Kidney epithelial cell (primary cell): ENCODE measurements at regions not wholly inside any gene's neighbourhood (a gene's known extent, or its start where the extent isn't known, plus 50 kb on each side); places are given as distances from the start of the nearest gene placed in this dataset.

Source experiments
- DNase-seq: peaks from one replicate; pipeline ENCODE4 v3.0.0-alpha.2; 2010; ENCODE audit warnings: low read depth
- H3K27me3 ChIP-seq: 2 replicates; pipeline ENCODE4 v1.6.0; 2011; ENCODE audit warnings: low read length; ENCODE audit not compliant: control insufficient read depth, insufficient read depth
- H3K36me3 ChIP-seq: 2 replicates; pipeline ENCODE4 v1.5.1; 2011; ENCODE audit warnings: low read length; ENCODE audit not compliant: control insufficient read depth, insufficient read depth
- H3K4me3 ChIP-seq: 2 replicates; pipeline ENCODE4 v1.5.1; 2011; ENCODE audit warnings: low read depth, mild to moderate bottlenecking, control low read depth, low read length
- CTCF ChIP-seq: IDR thresholded peaks from 2 replicates; pipeline ENCODE4 v1.5.1; 2011; ENCODE audit warnings: mild to moderate bottlenecking, moderate library complexity, low read length, control low read depth, inconsistent platforms; ENCODE audit not compliant: insufficient read depth, poor library complexity, severe bottlenecking

GRCh38 chr16:25344006-25344405 lies 86.4 kb upstream of the ZKSCAN2 start:
- DNase-seq = no peak
- Histone ChIP-seq H3K4me3 (no peak overlapping the region), H3K36me3 (no peaks in the 10 kb centered on the region), H3K27me3 (no peaks in the 10 kb centered on the region)
- no peak for TF ChIP-seq CTCF

- TF ChIP-seq CTCF = no peak
- no peaks in the 10 kb centered on the region for H3K27me3 ChIP-seq
- DNase-seq = no peak
- no peaks in the 10 kb centered on the region for H3K36me3 ChIP-seq
- H3K4me3 ChIP-seq = no peak overlapping the region
These were observed 83.3 kb upstream of the ZKSCAN2 start for GRCh38 chr16:25340973-25341372.

- no peaks in the 10 kb centered on the region for H3K36me3 ChIP-seq
- DNase-seq = no peak
- TF ChIP-seq CTCF = no peak
- no peak overlapping the region for H3K4me3 ChIP-seq
- no peaks in the 10 kb centered on the region for H3K27me3 ChIP-seq
These were observed 60.2 kb upstream of the ZKSCAN2 start for GRCh38 chr16:25317732-25318316.

GRCh38 chr16:25311950-25312349 lies 54.3 kb upstream of the ZKSCAN2 start:
- DNase-seq = no peak
- Histone ChIP-seq H3K4me3 (no peak overlapping the region), H3K27me3 (no peaks in the 10 kb centered on the region), H3K36me3 (no peaks in the 10 kb centered on the region)
- TF ChIP-seq CTCF = no peak

- Histone ChIP-seq H3K27me3 (no peaks in the 10 kb centered on the region), H3K4me3 (no peak overlapping the region), H3K36me3 (no peaks in the 10 kb centered on the region)
- no peak for TF ChIP-seq CTCF
- no peak for DNase-seq
These were observed 53.4 kb upstream of the ZKSCAN2 start for GRCh38 chr16:25311039-25311438.
